GM12874 (cell line): ENCODE measurements at regions not wholly inside any gene's neighbourhood (a gene's known extent, or its start where the extent isn't known, plus 50 kb on each side); places are given as distances from the start of the nearest gene placed in this dataset.

Source experiments
- TF ChIP-seq, protein P1 (sequence below): IDR thresholded peaks from 2 replicates; pipeline ENCODE4 v1.5.1; 2011; ENCODE audit warnings: low read depth, mild to moderate bottlenecking, control low read depth, low read length, moderate library complexity; ENCODE audit not compliant: insufficient read depth

DNA sequence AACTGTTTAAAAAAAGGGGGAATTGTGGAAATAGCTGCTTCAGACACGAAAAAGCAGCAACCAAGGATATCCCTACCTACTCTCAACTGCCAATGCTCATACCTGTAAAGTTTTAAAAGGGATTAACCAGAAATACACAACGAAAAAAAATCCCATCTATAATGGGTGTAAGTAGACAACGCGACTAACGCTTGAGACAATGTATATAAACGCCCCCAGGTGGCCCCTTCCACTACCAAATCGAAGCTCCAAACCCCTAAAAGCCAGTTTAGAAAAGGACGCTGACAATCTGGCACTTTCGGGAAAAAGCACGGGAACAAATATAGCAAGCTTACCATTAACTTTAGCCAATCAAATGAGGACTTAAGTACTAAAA lies 94.5 kb upstream of the BTN3A2 start:
- TF ChIP-seq, protein P1, sequence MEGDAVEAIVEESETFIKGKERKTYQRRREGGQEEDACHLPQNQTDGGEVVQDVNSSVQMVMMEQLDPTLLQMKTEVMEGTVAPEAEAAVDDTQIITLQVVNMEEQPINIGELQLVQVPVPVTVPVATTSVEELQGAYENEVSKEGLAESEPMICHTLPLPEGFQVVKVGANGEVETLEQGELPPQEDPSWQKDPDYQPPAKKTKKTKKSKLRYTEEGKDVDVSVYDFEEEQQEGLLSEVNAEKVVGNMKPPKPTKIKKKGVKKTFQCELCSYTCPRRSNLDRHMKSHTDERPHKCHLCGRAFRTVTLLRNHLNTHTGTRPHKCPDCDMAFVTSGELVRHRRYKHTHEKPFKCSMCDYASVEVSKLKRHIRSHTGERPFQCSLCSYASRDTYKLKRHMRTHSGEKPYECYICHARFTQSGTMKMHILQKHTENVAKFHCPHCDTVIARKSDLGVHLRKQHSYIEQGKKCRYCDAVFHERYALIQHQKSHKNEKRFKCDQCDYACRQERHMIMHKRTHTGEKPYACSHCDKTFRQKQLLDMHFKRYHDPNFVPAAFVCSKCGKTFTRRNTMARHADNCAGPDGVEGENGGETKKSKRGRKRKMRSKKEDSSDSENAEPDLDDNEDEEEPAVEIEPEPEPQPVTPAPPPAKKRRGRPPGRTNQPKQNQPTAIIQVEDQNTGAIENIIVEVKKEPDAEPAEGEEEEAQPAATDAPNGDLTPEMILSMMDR: no peak

DNA sequence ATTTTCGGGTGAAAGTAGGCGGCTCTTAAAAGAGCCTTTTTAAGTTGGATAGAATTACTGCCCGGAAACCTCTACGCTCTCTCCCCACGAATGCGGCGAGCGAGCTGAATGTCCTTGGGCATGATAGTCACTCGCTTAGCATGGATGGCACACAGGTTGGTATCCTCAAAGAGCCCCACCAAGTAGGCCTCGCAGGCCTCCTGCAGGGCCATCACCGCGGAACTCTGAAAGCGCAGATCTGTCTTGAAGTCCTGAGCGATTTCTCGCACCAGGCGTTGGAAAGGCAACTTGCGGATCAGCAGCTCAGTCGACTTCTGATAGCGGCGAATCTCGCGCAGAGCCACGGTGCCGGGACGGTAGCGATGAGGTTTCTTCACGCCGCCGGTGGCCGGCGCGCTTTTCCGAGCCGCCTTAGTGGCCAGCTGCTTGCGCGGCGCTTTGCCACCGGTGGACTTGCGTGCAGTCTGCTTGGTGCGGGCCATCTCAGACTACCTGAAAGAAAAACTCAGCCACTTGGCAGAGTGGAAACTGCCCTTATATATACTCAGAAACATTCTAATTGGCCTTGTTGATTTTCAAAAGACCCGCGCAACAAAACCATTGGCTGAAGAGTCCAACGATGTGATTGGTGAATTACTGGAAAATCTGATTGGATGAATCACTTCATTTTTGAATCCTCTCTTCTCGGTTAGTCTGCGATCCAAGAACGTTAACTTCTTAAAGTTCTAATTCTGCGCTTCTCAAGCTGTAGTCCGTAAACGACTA lies 93.9 kb upstream of the BTN3A2 start:
- TF ChIP-seq, protein P1: no peak

DNA sequence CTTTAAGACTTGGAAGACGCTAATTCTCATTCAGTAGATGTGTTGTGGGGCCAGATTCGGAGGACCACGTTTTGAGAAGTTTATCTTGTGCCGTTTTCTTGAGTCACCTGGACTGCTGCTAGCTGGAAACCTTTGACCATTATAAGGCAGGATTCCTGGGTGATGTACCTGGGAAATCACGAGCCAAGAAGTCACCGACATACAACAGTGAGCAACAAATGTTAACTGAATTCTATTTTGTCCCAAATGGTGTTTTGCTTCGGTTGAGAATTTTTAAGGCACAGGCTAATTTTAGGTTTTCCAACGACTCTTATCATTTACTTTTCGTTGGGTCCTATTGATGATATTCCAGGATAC lies 93.4 kb upstream of the BTN3A2 start:
- TF ChIP-seq, protein P1: no peak

DNA sequence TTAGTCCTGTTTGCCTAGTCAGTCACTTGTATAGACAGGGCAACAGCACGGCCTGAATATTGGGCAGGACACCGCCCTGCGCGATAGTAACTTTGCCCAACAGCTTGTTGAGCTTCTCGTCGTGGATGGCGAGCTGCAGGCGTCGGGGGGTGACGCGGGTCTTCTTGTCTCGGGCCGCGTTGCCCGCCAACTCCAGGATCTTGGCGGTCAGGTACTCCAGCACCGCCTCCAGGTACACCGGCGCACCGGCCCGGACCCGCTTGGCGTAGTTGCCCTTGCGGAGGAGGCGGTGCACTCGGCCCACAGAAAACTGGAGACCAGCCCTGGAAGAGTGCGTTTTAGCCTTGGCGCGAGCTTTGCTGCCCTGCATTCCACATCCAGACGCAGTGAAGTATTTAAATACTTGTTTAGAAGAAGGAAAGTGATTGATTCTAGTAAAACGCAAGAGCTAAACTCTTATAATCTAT lies 92.8 kb upstream of the BTN3A2 start:
- TF ChIP-seq, protein P1: no peak

DNA sequence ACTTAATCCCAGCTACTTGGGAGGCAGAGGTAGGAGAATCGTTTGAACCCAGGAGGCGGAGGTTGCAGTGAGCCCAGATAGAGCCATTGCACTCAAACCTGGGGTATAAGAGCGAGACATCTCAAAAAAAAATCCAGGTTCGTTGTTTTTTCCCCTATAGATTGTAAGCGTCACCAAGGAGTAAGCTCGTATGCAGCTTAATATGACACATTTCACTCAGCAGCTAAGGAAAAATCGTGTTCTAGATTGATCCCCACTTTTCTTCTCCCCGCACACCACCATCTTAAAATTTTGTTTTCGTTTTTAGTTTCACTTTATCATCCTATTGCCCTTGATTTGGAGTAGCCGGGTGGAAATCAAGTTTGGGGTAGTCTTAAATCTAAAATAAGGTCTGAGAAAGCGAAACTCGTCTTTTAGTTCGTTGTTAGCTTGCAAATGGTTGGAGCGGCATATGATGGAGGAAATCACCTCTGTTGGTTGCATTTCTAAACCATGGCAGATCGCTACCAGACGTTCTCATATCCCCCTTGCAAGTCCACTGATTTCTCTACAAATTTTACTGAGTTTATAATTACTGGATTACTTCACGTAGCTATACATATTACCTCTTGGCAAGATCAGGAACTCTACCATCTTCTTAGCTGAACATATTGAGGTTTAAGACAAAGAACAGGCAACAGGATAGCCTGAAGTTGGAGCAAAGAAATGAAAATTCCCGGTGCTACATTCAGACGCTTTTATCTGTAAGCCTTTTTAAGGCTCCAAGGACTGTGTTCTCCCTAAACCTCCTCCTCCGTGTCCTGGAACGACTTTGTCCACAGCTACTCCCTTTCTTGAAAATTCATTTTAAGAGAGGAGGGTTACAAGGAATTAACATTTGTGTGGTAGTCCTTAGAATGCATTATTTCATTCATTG lies 91.1 kb upstream of the BTN3A2 start:
- TF ChIP-seq, protein P1: no peak

DNA sequence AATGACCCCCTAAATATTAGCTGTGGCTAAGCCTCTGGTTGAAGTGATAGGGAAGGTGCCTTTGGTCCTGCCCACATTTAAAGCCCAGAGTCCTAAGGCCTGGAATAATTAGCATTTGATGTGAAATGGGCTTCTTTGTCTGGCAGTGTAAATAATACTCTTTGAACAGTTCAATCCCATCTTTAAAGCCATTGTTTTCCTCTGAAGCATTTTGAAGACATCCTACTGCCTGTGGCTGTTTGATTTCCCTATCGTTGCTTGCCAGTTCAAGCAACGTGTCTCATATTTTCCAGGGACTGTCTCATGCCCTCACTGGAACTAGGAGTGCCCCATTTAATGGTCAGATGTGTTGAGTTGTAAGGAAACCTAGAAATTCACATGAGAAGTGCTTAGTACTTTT lies 89.3 kb upstream of the BTN3A2 start:
- TF ChIP-seq, protein P1: no peak

DNA sequence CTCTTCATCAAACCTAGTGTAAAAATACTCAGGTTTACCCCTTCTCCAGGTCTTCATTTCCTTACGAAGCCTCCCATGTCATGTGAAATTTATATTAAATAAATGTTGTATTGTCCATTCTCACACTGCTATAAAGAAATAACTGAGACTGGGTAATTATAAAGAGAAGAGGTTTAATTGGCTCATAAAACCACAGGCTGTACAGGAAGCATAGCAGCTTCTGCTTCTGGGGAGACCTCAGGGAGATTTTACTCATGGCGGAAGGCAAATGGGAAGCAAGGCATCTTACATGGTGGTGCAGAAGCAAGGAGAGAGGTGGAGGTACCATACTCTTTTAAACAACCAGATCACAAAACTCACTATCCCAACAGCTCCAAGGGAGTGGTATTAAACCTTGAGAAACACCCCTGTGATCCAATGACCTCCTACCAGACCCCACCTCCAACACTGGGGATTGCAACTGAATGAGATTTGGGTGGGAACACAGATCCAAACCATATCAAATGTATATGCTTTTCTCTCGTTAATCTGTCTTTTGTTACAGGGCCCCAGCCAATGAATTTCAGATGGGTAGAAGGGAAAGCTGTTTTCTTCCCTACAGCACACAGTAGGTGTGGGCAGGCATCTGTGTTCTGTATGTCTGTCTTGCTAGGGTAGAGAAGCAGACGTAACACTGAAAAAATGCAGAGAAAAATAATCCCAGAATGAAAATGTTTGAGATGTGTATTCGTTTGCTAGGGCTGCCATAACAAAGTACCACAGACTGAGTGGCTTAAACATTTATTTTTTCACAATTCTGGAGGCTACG lies 88.0 kb upstream of the BTN3A2 start:
- TF ChIP-seq, protein P1: no peak
